ENCODE measurements at regions not wholly inside any gene's neighbourhood (a gene's known extent, or its start where the extent isn't known, plus 50 kb on each side); places are given as distances from the start of the nearest gene placed in this dataset.

- DNase-seq (ENCODE audit: low read depth): no peak
- no peak overlapping the region for H3K4me3 ChIP-seq (ENCODE audit: low read depth, low read length)
- no peak for TF ChIP-seq CTCF (IDR thresholded peaks at IDR 0.05; ENCODE audit: insufficient read depth, low read depth, low read length, missing control alignments)
Measured at GRCh38 chr11:26084313-26084712, 247.6 kb upstream of the ANO3 start.

GRCh38 chr11:26086028-26086427 is 245.9 kb upstream of the ANO3 start:
- H3K4me3 ChIP-seq (ENCODE audit: low read depth, low read length): no peak overlapping the region
- no peak for TF ChIP-seq CTCF (IDR thresholded peaks at IDR 0.05; ENCODE audit: insufficient read depth, low read depth, low read length, missing control alignments)
- DNase-seq (ENCODE audit: low read depth): no peak

- peak overlapping the region; percentile 41 for H3K4me3 ChIP-seq (ENCODE audit: low read depth, low read length)
- TF ChIP-seq CTCF (IDR thresholded peaks at IDR 0.05; ENCODE audit: insufficient read depth, low read depth, low read length, missing control alignments): no peak
- DNase-seq (ENCODE audit: low read depth): peak; percentile 75
Measured at GRCh38 chr11:26087120-26087935, 244.6 kb upstream of the ANO3 start.

- TF ChIP-seq CTCF (IDR thresholded peaks at IDR 0.05; ENCODE audit: insufficient read depth, low read depth, low read length, missing control alignments): no peak
- DNase-seq (ENCODE audit: low read depth): no peak
- no peak overlapping the region for H3K4me3 ChIP-seq (ENCODE audit: low read depth, low read length)
Measured at GRCh38 chr11:26088391-26088790, 243.5 kb upstream of the ANO3 start.

GRCh38 chr11:26090651-26091050 is 241.3 kb upstream of the ANO3 start:
- no peak for DNase-seq (ENCODE audit: low read depth)
- H3K4me3 ChIP-seq (ENCODE audit: low read depth, low read length): no peak overlapping the region
- no peak for TF ChIP-seq CTCF (IDR thresholded peaks at IDR 0.05; ENCODE audit: insufficient read depth, low read depth, low read length, missing control alignments)

- DNase-seq (ENCODE audit: low read depth): no peak
- H3K4me3 ChIP-seq (ENCODE audit: low read depth, low read length): no peak overlapping the region
- no peak for TF ChIP-seq CTCF (IDR thresholded peaks at IDR 0.05; ENCODE audit: insufficient read depth, low read depth, low read length, missing control alignments)
Measured at GRCh38 chr11:26093206-26093605, 238.7 kb upstream of the ANO3 start.

GRCh38 chr11:26095340-26095739 is 236.6 kb upstream of the ANO3 start:
- DNase-seq (ENCODE audit: low read depth): no peak
- TF ChIP-seq CTCF (IDR thresholded peaks at IDR 0.05; ENCODE audit: insufficient read depth, low read depth, low read length, missing control alignments): no peak
- H3K4me3 ChIP-seq (ENCODE audit: low read depth, low read length): no peak overlapping the region

Data from GM12865 (cell line).